HUES48 (cell line): ENCODE measurements at regions not wholly inside any gene's neighbourhood (a gene's known extent, or its start where the extent isn't known, plus 50 kb on each side); places are given as distances from the start of the nearest gene placed in this dataset.

ENCODE experiments used
- H3K27ac ChIP-seq: one replicate; pipeline ENCODE4 v1.7.0; 2013; ENCODE audit warnings: low read depth, low read length, inconsistent platforms
- H3K27me3 ChIP-seq: 2 replicates; pipeline ENCODE4 v1.6.1; 2013; ENCODE audit warnings: mild to moderate bottlenecking, low read length; ENCODE audit not compliant: control insufficient read depth, insufficient read depth
- H3K36me3 ChIP-seq: 2 replicates; pipeline ENCODE4 v1.6.1; 2013; ENCODE audit warnings: low read length; ENCODE audit not compliant: control insufficient read depth, insufficient read depth
- H3K4me1 ChIP-seq: 2 replicates; pipeline ENCODE4 v1.6.1; 2013; ENCODE audit warnings: mild to moderate bottlenecking, low read length; ENCODE audit not compliant: control insufficient read depth, insufficient read depth
- H3K4me3 ChIP-seq: 2 replicates; pipeline ENCODE4 v1.5.1; 2013; ENCODE audit warnings: mild to moderate bottlenecking, low read depth, low read length
- H3K9ac ChIP-seq: 2 replicates; pipeline ENCODE4 v1.6.1; 2013; ENCODE audit warnings: mild to moderate bottlenecking, low read depth, low read length, moderate library complexity
- H3K9me3 ChIP-seq: 2 replicates; pipeline ENCODE4 v1.6.1; 2013; ENCODE audit warnings: low read length; ENCODE audit not compliant: control insufficient read depth, insufficient read depth

DNA sequence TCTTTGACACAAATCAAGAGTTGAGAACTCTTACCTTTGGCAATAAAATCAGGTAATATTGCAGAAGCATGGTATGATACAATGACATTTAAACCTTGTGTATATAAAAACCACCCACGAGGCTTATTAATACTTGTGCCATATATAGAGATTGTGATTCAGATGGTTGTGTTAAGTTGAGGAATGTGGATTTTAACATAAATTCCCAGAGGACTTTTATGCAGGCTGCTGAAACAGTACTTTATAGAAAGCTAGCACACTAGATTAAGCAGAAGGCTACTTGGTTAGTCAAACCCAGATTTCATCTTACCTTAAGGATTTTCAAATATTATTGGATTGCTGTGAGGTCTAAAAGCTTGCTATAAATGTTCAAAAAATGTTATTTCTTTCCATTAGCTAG is 325.7 kb upstream of the PCDH10 start:
- Histone ChIP-seq H3K36me3 (no peaks in the 10 kb centered on the region), H3K9ac (no peak overlapping the region)

DNA sequence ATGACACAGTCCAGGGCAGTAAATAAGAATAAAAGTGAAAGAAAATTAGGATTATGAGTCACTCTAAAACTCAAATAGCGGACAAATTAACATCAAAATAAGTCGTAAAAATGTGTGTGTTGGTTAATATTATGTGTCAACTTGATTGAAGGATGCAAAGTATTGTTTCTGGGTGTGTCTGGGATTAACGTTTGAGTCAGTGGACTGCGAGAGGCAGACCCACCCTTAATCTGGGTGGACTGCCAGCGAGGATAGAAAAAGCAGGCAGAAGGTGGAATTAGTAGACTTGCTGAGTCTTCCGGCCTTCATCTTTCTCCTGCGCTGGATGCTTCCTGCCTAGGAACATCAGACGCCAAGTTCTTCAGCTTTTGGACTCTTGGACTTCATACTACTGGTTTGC is 324.3 kb upstream of the PCDH10 start:
- Histone ChIP-seq H3K27ac (no peak overlapping the region), H3K27me3 (no peaks in the 10 kb centered on the region), H3K9me3 (no peaks in the 10 kb centered on the region), H3K4me3 (no peak overlapping the region), H3K9ac (no peak overlapping the region), H3K36me3 (no peaks in the 10 kb centered on the region), H3K4me1 (no peaks in the 10 kb centered on the region)

More for the DNA sequence above, 325.7 kb upstream of the PCDH10 start:
- H3K27me3 ChIP-seq = no peaks in the 10 kb centered on the region
- H3K27ac ChIP-seq = no peak overlapping the region
- no peaks in the 10 kb centered on the region for H3K9me3 ChIP-seq
- H3K4me3 ChIP-seq = no peak overlapping the region
- H3K4me1 ChIP-seq = no peaks in the 10 kb centered on the region

DNA sequence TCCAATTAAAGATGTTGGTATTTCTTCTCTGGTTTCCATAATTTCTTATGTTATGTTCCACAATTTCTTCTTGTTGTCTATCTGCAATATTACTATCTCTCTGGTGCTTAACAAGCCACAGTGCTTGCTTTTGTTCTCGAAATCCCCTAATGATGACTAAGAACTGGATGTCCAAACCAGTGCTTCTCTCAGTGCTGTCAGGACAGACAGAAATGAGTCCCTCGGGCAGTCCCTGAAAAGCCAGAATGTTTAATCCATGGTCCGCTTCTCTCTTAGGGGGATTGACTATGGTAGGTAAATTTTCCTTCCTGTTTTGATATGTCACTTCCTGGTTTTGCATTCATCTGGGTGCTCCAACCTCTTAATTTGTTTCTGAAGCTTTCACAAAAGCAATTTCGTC is 321.6 kb upstream of the PCDH10 start:
- Histone ChIP-seq H3K27me3 (no peaks in the 10 kb centered on the region), H3K27ac (no peak overlapping the region), H3K4me1 (no peaks in the 10 kb centered on the region), H3K4me3 (no peak overlapping the region), H3K36me3 (no peaks in the 10 kb centered on the region), H3K9ac (no peak overlapping the region), H3K9me3 (no peaks in the 10 kb centered on the region)

DNA sequence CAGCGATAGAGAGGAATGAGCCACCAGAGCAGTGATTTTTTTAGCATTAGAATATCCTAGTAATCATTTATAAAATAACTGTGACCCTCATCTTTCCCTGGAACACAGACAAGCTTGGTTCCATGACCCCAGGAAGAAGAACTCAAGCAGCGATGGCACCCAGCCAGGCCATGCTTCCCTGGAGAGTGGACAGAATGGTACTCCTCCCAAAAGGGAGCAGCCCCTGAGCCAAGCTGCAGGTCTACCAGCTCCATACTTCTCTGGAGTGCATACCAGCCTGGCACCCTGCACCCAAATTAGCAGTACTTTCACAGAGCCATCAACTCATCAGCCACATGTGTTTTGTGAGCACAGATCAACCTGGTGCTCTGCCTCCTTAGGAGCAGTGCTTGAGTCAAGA is 310.9 kb upstream of the PCDH10 start:
- H3K27ac ChIP-seq = no peak overlapping the region
- no peaks in the 10 kb centered on the region for H3K36me3 ChIP-seq
- H3K4me3 ChIP-seq = no peak overlapping the region
- H3K9me3 ChIP-seq = no peaks in the 10 kb centered on the region
- H3K27me3 ChIP-seq = no peaks in the 10 kb centered on the region
- no peak overlapping the region for H3K9ac ChIP-seq
- no peaks in the 10 kb centered on the region for H3K4me1 ChIP-seq

DNA sequence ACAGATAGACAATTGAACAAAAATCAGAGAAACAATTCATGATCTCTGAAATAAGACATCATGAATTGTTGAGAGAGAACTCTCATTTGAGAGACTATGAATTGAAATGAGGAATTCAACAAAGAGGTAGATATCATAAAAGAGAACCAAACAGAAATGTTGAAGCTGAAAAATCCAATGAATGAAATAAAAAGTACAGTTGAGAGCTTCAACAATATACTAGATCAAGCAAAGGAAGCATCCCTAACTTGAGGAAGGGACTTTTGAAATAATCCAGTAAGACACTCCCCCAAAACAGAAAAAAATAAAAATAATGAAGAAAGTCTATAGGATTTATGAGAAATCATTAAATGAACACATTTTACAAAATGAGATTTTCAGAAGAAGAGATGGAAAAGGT is 310.0 kb upstream of the PCDH10 start:
- H3K9ac ChIP-seq = no peak overlapping the region
- H3K9me3 ChIP-seq = no peaks in the 10 kb centered on the region

DNA sequence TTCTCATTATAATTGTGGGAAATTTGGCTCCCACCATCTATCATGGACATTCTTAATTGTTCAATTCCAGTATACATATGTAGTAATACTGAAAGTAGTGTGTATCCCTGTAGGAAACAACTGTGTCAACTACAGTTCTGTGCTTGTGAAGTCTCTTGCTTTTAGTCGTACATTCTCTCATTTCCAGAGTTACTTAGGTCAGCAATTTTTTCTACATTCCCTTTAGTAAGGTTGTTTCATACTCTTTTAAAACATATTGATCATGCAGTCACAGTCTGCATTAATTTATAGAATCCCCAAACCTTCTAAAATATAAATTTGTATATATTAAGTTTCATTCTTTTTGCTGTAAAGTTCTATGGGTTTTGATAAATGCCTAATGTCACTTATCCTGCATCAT is 289.2 kb upstream of the PCDH10 start:
- Histone ChIP-seq H3K4me3 (no peak overlapping the region), H3K27me3 (no peaks in the 10 kb centered on the region), H3K36me3 (no peaks in the 10 kb centered on the region), H3K4me1 (peaks cover 5% of the 10 kb centered on the region; the same call in 1 of the 2 replicates), H3K9me3 (no peaks in the 10 kb centered on the region), H3K27ac (no peak overlapping the region), H3K9ac (no peak overlapping the region)

More for the DNA sequence above, 310.0 kb upstream of the PCDH10 start:
- Histone ChIP-seq H3K36me3 (no peaks in the 10 kb centered on the region), H3K27me3 (no peaks in the 10 kb centered on the region), H3K4me1 (no peaks in the 10 kb centered on the region), H3K27ac (no peak overlapping the region), H3K4me3 (no peak overlapping the region)

DNA sequence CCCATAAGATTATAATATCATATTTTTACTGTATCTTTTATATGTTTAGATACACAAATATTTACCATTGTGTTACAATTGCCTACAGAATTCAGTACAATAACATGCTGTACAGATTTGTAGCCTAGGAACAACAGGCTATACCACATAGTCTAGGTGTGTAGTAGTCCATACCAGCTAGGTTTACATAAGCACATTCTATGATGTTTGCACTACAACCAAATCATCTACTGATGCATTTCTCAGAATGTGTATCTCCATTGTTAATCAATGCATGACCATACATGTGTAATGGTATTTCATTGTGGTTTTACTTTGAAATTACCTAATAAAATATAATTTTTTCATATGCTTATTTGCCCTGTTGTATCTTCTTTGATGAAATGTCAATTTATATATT is 288.1 kb upstream of the PCDH10 start:
- Histone ChIP-seq H3K4me1 (peaks cover 5% of the 10 kb centered on the region; the same call in 1 of the 2 replicates), H3K27me3 (no peaks in the 10 kb centered on the region), H3K27ac (no peak overlapping the region), H3K9ac (no peak overlapping the region), H3K4me3 (no peak overlapping the region), H3K9me3 (no peaks in the 10 kb centered on the region), H3K36me3 (no peaks in the 10 kb centered on the region)

DNA sequence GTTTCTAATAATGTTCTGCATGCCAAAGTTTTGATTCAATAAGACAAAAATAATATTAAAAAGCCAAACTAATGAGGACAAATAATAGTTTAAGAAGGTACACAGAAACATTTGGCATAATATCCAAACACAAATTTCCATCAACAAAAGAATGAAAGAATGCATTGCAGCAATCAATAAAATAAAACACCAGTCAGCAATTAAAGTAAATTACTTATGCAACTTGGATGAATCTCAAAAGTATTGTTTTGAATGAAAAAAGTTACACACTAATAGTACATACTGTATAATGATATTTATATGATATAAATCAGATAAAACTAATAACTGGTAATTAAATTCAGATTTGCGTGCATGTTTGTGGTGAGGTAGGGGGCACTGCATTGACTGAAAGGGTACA is 285.5 kb upstream of the PCDH10 start:
- no peak overlapping the region for H3K27ac ChIP-seq
- H3K9ac ChIP-seq = no peak overlapping the region
- H3K4me1 ChIP-seq = peaks cover 5% of the 10 kb centered on the region; the same call in 1 of the 2 replicates
- no peaks in the 10 kb centered on the region for H3K9me3 ChIP-seq
- no peaks in the 10 kb centered on the region for H3K27me3 ChIP-seq
- no peaks in the 10 kb centered on the region for H3K36me3 ChIP-seq
- H3K4me3 ChIP-seq = no peak overlapping the region

DNA sequence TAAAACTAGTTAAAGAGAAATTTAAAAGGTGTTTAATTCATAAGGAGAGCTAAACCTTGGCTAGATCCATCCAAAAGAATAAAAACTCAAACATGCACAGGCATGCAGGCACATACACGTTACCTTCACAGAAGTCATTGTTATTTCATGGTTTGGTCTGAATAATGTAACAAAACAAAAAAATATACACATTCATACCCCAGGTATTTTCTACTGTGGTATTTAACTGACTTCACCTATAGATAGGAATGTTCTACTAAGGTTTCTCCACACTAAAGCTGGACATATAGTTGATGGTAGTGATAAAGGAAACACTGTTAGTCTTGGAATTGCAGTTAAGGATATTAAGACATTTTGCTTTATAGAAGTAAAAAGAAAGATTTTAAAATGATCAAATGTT is 283.6 kb upstream of the PCDH10 start:
- Histone ChIP-seq H3K4me3 (no peak overlapping the region), H3K9ac (no peak overlapping the region), H3K36me3 (no peaks in the 10 kb centered on the region), H3K27ac (no peak overlapping the region), H3K4me1 (peaks cover 5% of the 10 kb centered on the region; the same call in 1 of the 2 replicates), H3K27me3 (no peaks in the 10 kb centered on the region), H3K9me3 (no peaks in the 10 kb centered on the region)

DNA sequence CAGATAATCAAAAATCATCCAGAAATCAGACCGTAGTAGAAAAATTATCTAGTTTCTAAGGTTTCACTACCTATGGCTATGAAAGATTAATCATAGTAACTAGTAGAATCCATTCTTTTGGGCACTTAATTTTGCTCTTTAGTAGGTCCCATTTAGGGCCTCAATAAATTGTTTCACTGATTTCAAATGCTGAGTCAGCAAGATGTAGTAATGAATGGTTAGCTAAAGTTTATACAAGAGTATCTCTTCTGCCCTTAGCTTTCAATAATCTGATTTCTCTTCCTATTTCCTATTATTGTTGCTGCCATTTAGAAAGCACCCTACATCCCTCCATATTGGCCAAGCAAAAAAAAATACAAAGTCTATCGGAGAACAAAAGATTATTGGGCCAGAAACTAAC is 283.2 kb upstream of the PCDH10 start:
- H3K27me3 ChIP-seq = no peaks in the 10 kb centered on the region
- no peaks in the 10 kb centered on the region for H3K36me3 ChIP-seq
- no peak overlapping the region for H3K27ac ChIP-seq
- peaks cover 5% of the 10 kb centered on the region; the same call in 1 of the 2 replicates for H3K4me1 ChIP-seq
- no peak overlapping the region for H3K9ac ChIP-seq
- no peak overlapping the region for H3K4me3 ChIP-seq
- H3K9me3 ChIP-seq = no peaks in the 10 kb centered on the region

DNA sequence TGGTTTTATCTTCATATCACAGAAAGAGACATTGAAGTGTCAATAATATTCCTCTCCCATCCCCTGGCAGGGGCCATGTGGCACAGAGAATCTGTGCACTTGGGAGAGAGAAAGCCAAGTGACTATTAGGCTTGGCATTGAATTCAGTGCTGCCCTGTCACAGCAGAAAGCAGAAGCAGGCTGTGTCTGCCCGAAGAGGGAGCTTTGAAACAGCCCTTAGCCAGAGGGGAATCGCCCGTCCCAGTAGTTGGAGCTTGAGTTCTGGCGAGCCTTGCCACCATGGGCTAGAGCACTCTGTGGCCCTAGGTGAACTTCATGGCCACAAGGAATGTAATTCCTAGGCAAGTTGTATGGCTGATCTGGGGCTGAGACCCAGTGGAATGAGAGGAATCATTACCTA is 282.5 kb upstream of the PCDH10 start:
- no peaks in the 10 kb centered on the region for H3K9me3 ChIP-seq
- H3K4me3 ChIP-seq = no peak overlapping the region
- no peaks in the 10 kb centered on the region for H3K27me3 ChIP-seq
- peaks cover 5% of the 10 kb centered on the region; the same call in 1 of the 2 replicates for H3K4me1 ChIP-seq
- H3K27ac ChIP-seq = no peak overlapping the region
- H3K36me3 ChIP-seq = no peaks in the 10 kb centered on the region
- no peak overlapping the region for H3K9ac ChIP-seq

DNA sequence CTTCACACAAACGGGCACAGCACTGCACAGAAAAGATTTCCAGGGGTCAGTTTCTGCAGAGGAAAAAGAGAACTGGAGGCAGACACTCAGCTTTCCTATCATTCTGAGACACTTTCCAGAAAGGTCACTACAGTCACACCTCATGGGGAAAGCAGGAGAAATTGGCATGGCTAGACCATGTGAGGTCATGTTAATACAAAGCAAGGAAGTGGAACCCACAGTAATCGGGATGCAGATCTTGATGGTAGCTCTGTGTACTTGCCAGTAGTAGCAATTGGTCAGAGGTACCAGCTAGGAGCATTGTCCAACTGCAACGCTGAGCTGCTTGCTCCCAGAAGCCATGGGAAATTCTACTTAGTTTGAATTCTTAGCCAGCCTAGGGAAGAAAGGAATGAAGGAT is 255.3 kb upstream of the PCDH10 start:
- no peaks in the 10 kb centered on the region for H3K27me3 ChIP-seq
- H3K36me3 ChIP-seq = no peaks in the 10 kb centered on the region
- H3K4me1 ChIP-seq = no peaks in the 10 kb centered on the region
- no peaks in the 10 kb centered on the region for H3K9me3 ChIP-seq
- H3K4me3 ChIP-seq = no peak overlapping the region
- H3K27ac ChIP-seq = no peak overlapping the region
- H3K9ac ChIP-seq = no peak overlapping the region
